OCI-LY7 (cell line): ENCODE measurements at regions not wholly inside any gene's neighbourhood (a gene's known extent, or its start where the extent isn't known, plus 50 kb on each side); places are given as distances from the start of the nearest gene placed in this dataset.

Source experiments
- BruUV-seq: library from RNA; stranded (reverse); fragments of 400-500 nt; replicated peaks from 2 replicates; lab custom pipeline; 2021; lab: Mats Ljungman, UMichigan
- CTCF ChIA-PET: fragments of 300-600 bp; sonication (Branson Sonifier 250); formaldehyde crosslinking; loops from one replicate; lab custom pipeline; 2022; ENCODE audit warnings: antibody characterized with exemption; ENCODE audit not compliant: unreplicated experiment; lab: Charles Lee
- POLR2A ChIA-PET: fragments of 300-600 bp; sonication (Branson Sonifier 250); formaldehyde crosslinking; loops from one replicate; lab custom pipeline; 2022; ENCODE audit warnings: antibody characterized with exemption; lab: Charles Lee
- DNase-seq: peaks from one replicate; pipeline ENCODE4 v3.0.0-alpha.2; 2015; ENCODE audit warnings: low spot score
- H2AFZ ChIP-seq: fragments of 200-600 bp; sonication (generic), shearing (Covaris generic); 2 replicates; pipeline ENCODE4 v1.6.1; 2014; ENCODE audit warnings: mild to moderate bottlenecking, antibody characterized with exemption, low read length, moderate library complexity
- H3K27ac ChIP-seq: fragments of 200-600 bp; sonication (generic); 2 replicates; pipeline ENCODE4 v1.5.1; 2014; ENCODE audit warnings: mixed run types, low read depth, mild to moderate bottlenecking, moderate library complexity, low read length, inconsistent platforms; ENCODE audit not compliant: poor library complexity, severe bottlenecking
- H3K36me3 ChIP-seq: fragments of 200-600 bp; sonication (generic); 2 replicates; pipeline ENCODE4 v1.6.1; 2014; ENCODE audit warnings: mild to moderate bottlenecking, antibody characterized with exemption, low read length, moderate library complexity, mixed read lengths; ENCODE audit not compliant: insufficient read depth
- H3K4me1 ChIP-seq: fragments of 200-600 bp; sonication (generic); 2 replicates; pipeline ENCODE4 v1.5.1; 2014; ENCODE audit warnings: mild to moderate bottlenecking, low read length; ENCODE audit not compliant: insufficient read depth, poor library complexity, severe bottlenecking
- H3K4me2 ChIP-seq: fragments of 200-600 bp; sonication (generic); 2 replicates; pipeline ENCODE4 v1.6.1; 2014; ENCODE audit warnings: mild to moderate bottlenecking, low read length
- H3K4me3 ChIP-seq: fragments of 200-600 bp; sonication (generic); 2 replicates; pipeline ENCODE4 v1.5.1; 2014; ENCODE audit warnings: mild to moderate bottlenecking, low read depth, low read length; ENCODE audit not compliant: poor library complexity, severe bottlenecking
- H3K79me2 ChIP-seq: fragments of 200-600 bp; sonication (generic); 2 replicates; pipeline ENCODE4 v1.6.1; 2016; ENCODE audit warnings: low read depth, mild to moderate bottlenecking, low read length, moderate library complexity, mixed read lengths; ENCODE audit not compliant: insufficient read depth
- H3K9me2 ChIP-seq: fragments of 200-600 bp; sonication (generic); 2 replicates; pipeline ENCODE4 v1.6.1; 2016; ENCODE audit warnings: mild to moderate bottlenecking, low read length, mixed read lengths; ENCODE audit not compliant: insufficient read depth
- H3K9me3 ChIP-seq: fragments of 200-600 bp; sonication (generic); 2 replicates; pipeline ENCODE4 v1.6.1; 2014; ENCODE audit warnings: mild to moderate bottlenecking, mixed run types, low read length, mixed read lengths
- H4K20me1 ChIP-seq: fragments of 200-600 bp; sonication (generic); 2 replicates; pipeline ENCODE4 v1.6.1; 2014; ENCODE audit warnings: mild to moderate bottlenecking, antibody characterized with exemption, low read length, moderate library complexity, mixed read lengths; ENCODE audit not compliant: insufficient read depth
- EZH2phosphoT487 ChIP-seq: fragments of 200-600 bp; sonication (generic); IDR thresholded peaks from 2 replicates; pipeline ENCODE4 v1.6.1; 2018; ENCODE audit warnings: low read depth, borderline replicate concordance, mild to moderate bottlenecking, mixed run types, antibody characterized with exemption, low read length, moderate library complexity, mixed read lengths
- intact Hi-C: fragments of 100-400 bp; cut with micrococcal nuclease; formaldehyde crosslinking; loops from one replicate; pipeline ENCODE4 v1.10.0; 2022; ENCODE audit not compliant: unreplicated experiment
- TF ChIP-seq, protein P1 (sequence below): fragments of 200-600 bp; sonication (generic); conservative IDR thresholded peaks from 2 replicates; pipeline ENCODE4 v1.5.1; 2014; ENCODE audit warnings: mild to moderate bottlenecking, antibody characterized with exemption, low read length, moderate library complexity, mixed read lengths

DNA sequence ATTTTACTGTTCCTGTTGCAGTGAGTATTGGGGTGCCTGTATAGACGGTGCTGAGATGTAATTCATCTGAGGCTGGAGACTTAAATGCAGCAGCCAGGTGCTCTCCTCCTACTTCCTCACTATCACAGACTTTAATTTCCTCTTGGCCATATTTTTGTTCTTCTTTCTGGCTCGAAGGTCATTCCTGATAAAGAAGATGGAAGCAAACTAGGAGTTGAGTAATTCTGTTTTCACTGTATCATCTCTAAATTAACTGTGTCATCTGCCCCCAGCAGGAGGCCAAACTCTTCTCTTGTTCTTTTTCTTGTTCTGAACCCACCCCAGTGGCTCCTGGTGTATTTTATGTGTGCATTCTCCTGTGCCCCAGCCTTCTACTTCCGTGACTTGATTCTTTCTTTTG, 141.7 kb upstream of the ARHGAP5 start:
- Histone ChIP-seq H3K27ac (no peak overlapping the region), H3K9me3 (no peaks in the 10 kb centered on the region), H2AFZ (no peak overlapping the region), H3K4me2 (no peak overlapping the region), H3K9me2 (no peaks in the 10 kb centered on the region), H3K4me1 (no peaks in the 10 kb centered on the region), H3K79me2 (no peaks in the 10 kb centered on the region), H4K20me1 (no peaks in the 10 kb centered on the region), H3K36me3 (no peaks in the 10 kb centered on the region), H3K4me3 (no peak overlapping the region)
- ChIA-PET POLR2A (interaction anchor here (0.6 kb wide), 1 partner anchor 175 kb away, joined by 6 read pairs; no protein-coding TSS in a partner anchor), CTCF (no interaction called here)
- intact Hi-C loops: no loop called here
- TF ChIP-seq, protein P1, sequence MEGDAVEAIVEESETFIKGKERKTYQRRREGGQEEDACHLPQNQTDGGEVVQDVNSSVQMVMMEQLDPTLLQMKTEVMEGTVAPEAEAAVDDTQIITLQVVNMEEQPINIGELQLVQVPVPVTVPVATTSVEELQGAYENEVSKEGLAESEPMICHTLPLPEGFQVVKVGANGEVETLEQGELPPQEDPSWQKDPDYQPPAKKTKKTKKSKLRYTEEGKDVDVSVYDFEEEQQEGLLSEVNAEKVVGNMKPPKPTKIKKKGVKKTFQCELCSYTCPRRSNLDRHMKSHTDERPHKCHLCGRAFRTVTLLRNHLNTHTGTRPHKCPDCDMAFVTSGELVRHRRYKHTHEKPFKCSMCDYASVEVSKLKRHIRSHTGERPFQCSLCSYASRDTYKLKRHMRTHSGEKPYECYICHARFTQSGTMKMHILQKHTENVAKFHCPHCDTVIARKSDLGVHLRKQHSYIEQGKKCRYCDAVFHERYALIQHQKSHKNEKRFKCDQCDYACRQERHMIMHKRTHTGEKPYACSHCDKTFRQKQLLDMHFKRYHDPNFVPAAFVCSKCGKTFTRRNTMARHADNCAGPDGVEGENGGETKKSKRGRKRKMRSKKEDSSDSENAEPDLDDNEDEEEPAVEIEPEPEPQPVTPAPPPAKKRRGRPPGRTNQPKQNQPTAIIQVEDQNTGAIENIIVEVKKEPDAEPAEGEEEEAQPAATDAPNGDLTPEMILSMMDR: no peak
- no peak for TF ChIP-seq EZH2phosphoT487
- BruUV-seq: no TSS peak
- no peak for DNase-seq

GRCh38 chr14:31936115-31936514, 141.0 kb upstream of the ARHGAP5 start:
- ChIA-PET CTCF (no interaction called here), POLR2A (no interaction called here)
- Histone ChIP-seq H2AFZ (no peak overlapping the region), H3K9me2 (no peaks in the 10 kb centered on the region), H3K79me2 (no peaks in the 10 kb centered on the region), H3K4me1 (no peaks in the 10 kb centered on the region), H3K27ac (no peak overlapping the region), H3K36me3 (no peaks in the 10 kb centered on the region), H3K4me2 (no peak overlapping the region), H4K20me1 (no peaks in the 10 kb centered on the region), H3K4me3 (no peak overlapping the region), H3K9me3 (no peaks in the 10 kb centered on the region)
- DNase-seq: no peak
- no TSS peak for BruUV-seq
- intact Hi-C loops: no loop called here
- no peak for TF ChIP-seq EZH2phosphoT487
- TF ChIP-seq, protein P1: no peak

DNA sequence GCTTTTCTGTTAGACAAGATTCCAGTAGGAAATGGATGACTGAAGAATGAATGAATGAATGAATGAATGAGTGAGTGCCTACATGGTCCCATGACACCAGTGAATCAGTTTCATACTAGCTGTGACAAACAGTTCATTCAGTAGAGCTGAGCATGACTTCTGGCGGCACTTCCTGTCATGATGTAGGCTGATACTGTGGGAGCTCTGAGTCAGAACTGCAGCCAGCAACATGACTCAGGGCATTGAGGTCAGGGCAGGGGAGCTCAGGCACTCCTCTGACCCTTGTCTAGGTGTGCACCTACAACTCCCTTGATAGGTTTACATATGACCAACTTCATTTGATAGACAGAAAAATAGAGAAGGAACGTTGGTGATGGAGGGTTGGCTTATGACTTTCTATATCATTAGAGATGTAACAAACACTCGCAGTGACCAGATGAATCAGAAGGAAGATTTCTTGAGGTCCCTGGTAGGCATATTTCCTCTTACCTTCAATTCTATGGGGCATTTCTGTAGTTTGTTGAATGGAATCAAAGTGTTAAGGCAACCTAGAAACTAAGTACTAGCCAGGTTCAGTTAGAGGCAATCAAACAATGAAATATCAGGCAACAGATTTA, 139.3 kb upstream of the ARHGAP5 start:
- H3K27ac ChIP-seq: no peak overlapping the region
- H3K9me3 ChIP-seq: no peaks in the 10 kb centered on the region
- peak; percentile 9 for DNase-seq
- no peak for TF ChIP-seq EZH2phosphoT487
- TF ChIP-seq, protein P1: no peak
- no peaks in the 10 kb centered on the region for H4K20me1 ChIP-seq
- ChIA-PET POLR2A (interaction anchor here (0.7 to 1.0 kb wide), 2 partner anchors 12 to 42 kb away, joined by 4 to 5 read pairs; no protein-coding TSS in a partner anchor), CTCF (no interaction called here)
- no peaks in the 10 kb centered on the region for H3K36me3 ChIP-seq
- intact Hi-C loops: no loop called here
- no peak overlapping the region for H3K4me3 ChIP-seq
- BruUV-seq: no TSS peak
- H2AFZ ChIP-seq: no peak overlapping the region
- no peaks in the 10 kb centered on the region for H3K4me1 ChIP-seq
- no peaks in the 10 kb centered on the region for H3K79me2 ChIP-seq
- no peaks in the 10 kb centered on the region for H3K9me2 ChIP-seq
- no peak overlapping the region for H3K4me2 ChIP-seq
